ENCODE measurements at regions not wholly inside any gene's neighbourhood (a gene's known extent, or its start where the extent isn't known, plus 50 kb on each side); places are given as distances from the start of the nearest gene placed in this dataset.

DNA sequence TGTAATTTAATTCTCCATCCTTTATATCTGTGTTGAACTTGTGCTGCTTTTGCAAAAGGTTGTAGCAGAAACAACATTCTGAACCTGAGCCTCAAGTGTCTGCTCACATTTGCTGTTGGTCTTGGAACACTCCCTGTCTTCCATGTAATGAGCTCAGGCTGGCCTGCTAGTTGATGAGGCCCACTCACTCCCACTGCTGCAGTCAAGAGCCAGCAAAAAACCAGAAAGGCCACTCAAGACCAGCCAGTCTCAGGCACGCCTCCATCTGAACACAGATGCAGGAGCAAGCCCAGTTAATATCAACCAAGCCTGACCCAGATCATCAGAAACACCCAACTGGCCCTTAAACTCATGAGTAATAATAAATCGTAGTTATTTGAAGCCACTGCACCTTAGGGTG, 342.2 kb upstream of the NFIA start:
- no peak for TF ChIP-seq CTCF (IDR thresholded peaks at IDR 0.05; ENCODE audit: low read depth, low read length, missing input control)
- TF ChIP-seq ATF3 (IDR thresholded peaks at IDR 0.05): no peak
- TF ChIP-seq MAX (IDR thresholded peaks at IDR 0.05): no peak
- TF ChIP-seq GABPA (IDR thresholded peaks at IDR 0.05 in 1 of 2, conservative IDR thresholded peaks at IDR 0.05 in 1 of 2): no peak
- no peak for TF ChIP-seq RAD21 (IDR thresholded peaks at IDR 0.05)
- TF ChIP-seq, protein P1, sequence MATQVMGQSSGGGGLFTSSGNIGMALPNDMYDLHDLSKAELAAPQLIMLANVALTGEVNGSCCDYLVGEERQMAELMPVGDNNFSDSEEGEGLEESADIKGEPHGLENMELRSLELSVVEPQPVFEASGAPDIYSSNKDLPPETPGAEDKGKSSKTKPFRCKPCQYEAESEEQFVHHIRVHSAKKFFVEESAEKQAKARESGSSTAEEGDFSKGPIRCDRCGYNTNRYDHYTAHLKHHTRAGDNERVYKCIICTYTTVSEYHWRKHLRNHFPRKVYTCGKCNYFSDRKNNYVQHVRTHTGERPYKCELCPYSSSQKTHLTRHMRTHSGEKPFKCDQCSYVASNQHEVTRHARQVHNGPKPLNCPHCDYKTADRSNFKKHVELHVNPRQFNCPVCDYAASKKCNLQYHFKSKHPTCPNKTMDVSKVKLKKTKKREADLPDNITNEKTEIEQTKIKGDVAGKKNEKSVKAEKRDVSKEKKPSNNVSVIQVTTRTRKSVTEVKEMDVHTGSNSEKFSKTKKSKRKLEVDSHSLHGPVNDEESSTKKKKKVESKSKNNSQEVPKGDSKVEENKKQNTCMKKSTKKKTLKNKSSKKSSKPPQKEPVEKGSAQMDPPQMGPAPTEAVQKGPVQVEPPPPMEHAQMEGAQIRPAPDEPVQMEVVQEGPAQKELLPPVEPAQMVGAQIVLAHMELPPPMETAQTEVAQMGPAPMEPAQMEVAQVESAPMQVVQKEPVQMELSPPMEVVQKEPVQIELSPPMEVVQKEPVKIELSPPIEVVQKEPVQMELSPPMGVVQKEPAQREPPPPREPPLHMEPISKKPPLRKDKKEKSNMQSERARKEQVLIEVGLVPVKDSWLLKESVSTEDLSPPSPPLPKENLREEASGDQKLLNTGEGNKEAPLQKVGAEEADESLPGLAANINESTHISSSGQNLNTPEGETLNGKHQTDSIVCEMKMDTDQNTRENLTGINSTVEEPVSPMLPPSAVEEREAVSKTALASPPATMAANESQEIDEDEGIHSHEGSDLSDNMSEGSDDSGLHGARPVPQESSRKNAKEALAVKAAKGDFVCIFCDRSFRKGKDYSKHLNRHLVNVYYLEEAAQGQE (IDR thresholded peaks at IDR 0.05): no peak
- TF ChIP-seq FOXA2 (IDR thresholded peaks at IDR 0.05): no peak
